ENCODE measurements at regions not wholly inside any gene's neighbourhood (a gene's known extent, or its start where the extent isn't known, plus 50 kb on each side); places are given as distances from the start of the nearest gene placed in this dataset.

GRCh38 chr3:160616716-160617115 is 51.3 kb upstream of the KPNA4 start:
- H3K4ac ChIP-seq (ENCODE audit: low read depth, low read length), result no peak overlapping the region
- Mint-ChIP-seq H3K27me3 (ENCODE audit: low read depth) (no peaks in the 10 kb centered on the region; the same call in none of the 2 replicates), H3K9me3 (no peaks in the 10 kb centered on the region), H3K4me1 (no peaks in the 10 kb centered on the region), H3K27ac (0 out of 7 replicates have a peak overlapping the region, but pooled peaks of 1 of the 3 experiments have one; percentile 19), H3K36me3 (ENCODE audit: insufficient read depth in 1 of 3, low read depth in 3 of 3) (no peaks in the 10 kb centered on the region), H3K4me3 (no peak overlapping the region)
- H3K4me1 ChIP-seq (ENCODE audit: insufficient read depth, low read length), result no peaks in the 10 kb centered on the region
- no peak overlapping the region for H4K5ac ChIP-seq (ENCODE audit: insufficient read length, low read depth, low read length)
- H4K8ac ChIP-seq (replicated peaks; ENCODE audit: insufficient read length, low read depth, low read length), result no peak overlapping the region
- H2BK5ac ChIP-seq (ENCODE audit: insufficient read length, low read length), result no peak overlapping the region
- H2AFZ ChIP-seq (ENCODE audit: low read length), result no peak overlapping the region
- H2BK120ac ChIP-seq (ENCODE audit: low read depth, low read length, poor library complexity, severe bottlenecking), result no peak overlapping the region
- no peak overlapping the region for H2AK5ac ChIP-seq (ENCODE audit: insufficient read length, low read length)
- H3K9ac ChIP-seq (ENCODE audit: extremely low read depth, insufficient read length, low read length), result no peak overlapping the region
- no peak for DNase-seq
- H2BK12ac ChIP-seq (ENCODE audit: insufficient read length, low read depth, low read length), result no peak overlapping the region
- H3K18ac ChIP-seq (ENCODE audit: insufficient read length, low read depth, low read length), result no peak overlapping the region
- H3K56ac ChIP-seq (ENCODE audit: insufficient read length, low read depth, low read length), result no peak overlapping the region
- WGBS (ENCODE audit: extremely low coverage, insufficient read length, low lambda C conversion rate), result no CpG with 5 or more reads among the region's 2 CpGs
- H3K27ac ChIP-seq (ENCODE audit: insufficient read length, low read depth, low read length), result no peak overlapping the region
- no peaks in the 10 kb centered on the region for H3K23me2 ChIP-seq (ENCODE audit: insufficient read length, low read depth, low read length, poor library complexity, severe bottlenecking)
- no peak overlapping the region for H3K23ac ChIP-seq (ENCODE audit: insufficient read length, low read depth, low read length)
- H3K79me2 ChIP-seq (ENCODE audit: insufficient read depth, low read length), result no peaks in the 10 kb centered on the region
- H3K14ac ChIP-seq (ENCODE audit: insufficient read depth, low read length), result no peak overlapping the region
- H3K27me3 ChIP-seq (ENCODE audit: insufficient read depth, low read length), result no peaks in the 10 kb centered on the region
- no peak overlapping the region for H4K91ac ChIP-seq (ENCODE audit: insufficient read length, low read depth, low read length)
- no peaks in the 10 kb centered on the region for H3K79me1 ChIP-seq (ENCODE audit: insufficient read depth, low read depth, low read length, poor library complexity, severe bottlenecking)
- H3K9me3 ChIP-seq (ENCODE audit: control insufficient read depth, low read depth, low read length), result no peaks in the 10 kb centered on the region
- no peaks in the 10 kb centered on the region for H4K20me1 ChIP-seq (ENCODE audit: control insufficient read depth, insufficient read depth, insufficient read length)
- H2BK15ac ChIP-seq (ENCODE audit: low read depth, low read length), result no peak overlapping the region
- no peak overlapping the region for H3K4me2 ChIP-seq (ENCODE audit: insufficient read depth, insufficient read length, low read length)
- no peak overlapping the region for H3T11ph ChIP-seq (ENCODE audit: low read length)
- no peak for TF ChIP-seq CTCF (conservative IDR thresholded peaks at IDR 0.05)
- H2BK20ac ChIP-seq (ENCODE audit: low read depth, low read length, poor library complexity, severe bottlenecking), result no peak overlapping the region

Data from H9 (cell line).